ENCODE measurements at regions not wholly inside any gene's neighbourhood (a gene's known extent, or its start where the extent isn't known, plus 50 kb on each side); places are given as distances from the start of the nearest gene placed in this dataset.
"Not testable (repeated sequence)": the region's sequence is repeated elsewhere in the genome, so short reads cannot be mapped to it uniquely, and the experiment has no call there.

DNA sequence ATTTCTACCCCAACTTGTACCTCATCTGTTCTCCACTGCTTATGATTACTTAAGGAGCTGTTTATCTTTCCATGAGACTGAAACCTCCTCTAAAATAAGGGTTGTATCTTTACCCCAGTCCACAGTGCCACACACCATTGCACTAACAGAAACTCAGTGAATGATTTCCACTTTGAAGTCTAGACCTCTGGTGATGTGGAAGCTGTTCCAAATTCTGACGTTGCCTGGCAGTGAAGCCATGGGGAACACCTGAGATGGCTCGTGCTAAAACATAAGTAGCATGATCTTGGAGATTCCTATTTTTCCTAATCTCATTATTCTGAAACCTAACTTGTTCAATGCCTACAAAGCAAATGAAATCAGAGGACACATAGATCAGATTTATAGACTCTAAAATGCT, 583.2 kb downstream of the EBF1 start:
- DNase-seq (ENCODE audit: low read depth, low spot score) = no peak

DNA sequence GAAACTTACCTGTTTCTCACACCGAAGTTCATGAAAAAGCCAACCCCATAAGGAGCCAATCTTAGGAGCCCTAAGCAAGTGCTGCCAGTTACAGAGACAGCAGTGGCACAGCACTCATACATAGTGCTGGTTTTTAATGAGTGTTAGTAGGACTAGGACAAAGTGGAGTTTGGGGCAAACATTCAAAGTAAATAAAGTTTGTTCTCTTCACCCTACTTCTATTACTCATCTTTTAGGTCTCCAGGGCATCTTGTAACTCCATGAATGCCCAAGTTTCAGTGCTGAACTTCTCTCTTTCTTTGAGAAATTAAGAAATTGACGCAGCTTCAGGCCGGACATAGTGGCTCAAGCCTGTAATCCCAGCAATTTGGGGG, 584.7 kb downstream of the EBF1 start:
- no peak for DNase-seq (ENCODE audit: low read depth, low spot score)

GRCh38 chr5:158514319-158514985, 585.3 kb downstream of the EBF1 start:
- DNase-seq (ENCODE audit: low read depth, low spot score) = no peak

DNA sequence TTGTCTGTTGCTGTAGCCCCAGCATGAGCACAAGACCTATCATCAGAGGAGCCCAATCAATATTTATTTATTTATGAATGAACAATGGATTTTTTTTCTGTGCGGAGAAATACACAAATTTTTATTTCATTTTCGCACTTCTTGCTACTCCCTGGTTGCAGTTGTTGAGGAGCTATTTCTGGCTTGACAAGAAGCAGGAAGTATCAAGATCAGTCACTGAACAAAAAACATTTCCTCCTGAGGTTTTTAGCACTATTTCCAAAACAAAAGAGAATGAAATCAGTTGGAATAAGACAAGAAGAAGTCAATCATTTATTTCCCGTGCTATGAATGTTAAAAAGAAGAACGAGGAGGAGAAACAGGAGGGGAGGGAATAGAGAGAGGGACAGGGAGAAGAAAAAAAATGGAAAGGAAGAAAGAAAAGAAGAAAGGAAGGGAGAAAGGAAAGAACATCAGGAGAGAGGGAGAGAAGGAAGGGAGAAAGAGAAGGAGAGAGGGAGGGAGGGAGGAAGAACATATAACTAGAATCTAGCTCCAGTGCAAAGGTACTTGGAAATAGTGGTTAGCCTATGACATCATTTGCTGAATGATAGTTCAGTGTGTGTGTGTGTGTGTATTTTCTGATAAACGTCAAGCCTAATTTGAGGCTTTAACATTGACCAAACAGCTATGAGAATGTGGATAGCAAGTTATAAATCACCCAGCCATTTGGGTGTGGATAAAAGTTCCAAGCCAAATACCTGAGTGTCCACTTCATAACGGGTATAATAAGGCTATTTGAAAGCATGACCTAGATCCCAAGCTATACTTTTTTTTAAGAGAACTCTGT, 586.0 kb downstream of the EBF1 start:
- no peak for DNase-seq (ENCODE audit: low read depth, low spot score)

GRCh38 chr5:158511454-158511853, 588.3 kb downstream of the EBF1 start:
- no peak for DNase-seq (ENCODE audit: low read depth, low spot score)

DNA sequence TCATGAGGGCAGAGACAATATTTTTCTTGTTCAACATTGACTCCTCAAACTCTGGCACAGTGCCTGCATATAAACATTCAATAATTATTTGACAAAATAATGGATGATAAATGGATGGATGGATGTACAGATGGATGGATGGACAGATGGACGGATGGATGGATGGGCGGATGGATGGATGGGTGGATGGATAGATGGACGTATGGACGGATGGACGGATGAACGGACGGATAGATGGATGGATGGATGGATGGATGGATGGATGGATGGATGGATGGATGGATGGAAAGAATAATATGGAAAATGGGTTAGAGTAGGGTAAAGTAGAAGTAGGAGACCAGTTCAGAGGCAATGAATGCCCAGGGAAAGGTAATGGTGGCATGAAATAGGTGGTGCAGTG, 589.2 kb downstream of the EBF1 start:
- no peak for DNase-seq (ENCODE audit: low read depth, low spot score)

GRCh38 chr5:158506648-158507047, 593.1 kb downstream of the EBF1 start:
- no peak for DNase-seq (ENCODE audit: low read depth, low spot score)

GRCh38 chr5:158502686-158503085, 597.0 kb downstream of the EBF1 start:
- no peak for DNase-seq (ENCODE audit: low read depth, low spot score)

GRCh38 chr5:158499892-158500418, 599.8 kb downstream of the EBF1 start:
- no peak for DNase-seq (ENCODE audit: low read depth, low spot score)

- no peak for DNase-seq (ENCODE audit: low read depth, low spot score)
Measured at GRCh38 chr5:158499075-158499891, 600.4 kb downstream of the EBF1 start.

- no peak for DNase-seq (ENCODE audit: low read depth, low spot score)
Measured at GRCh38 chr5:158496624-158497023, 603.1 kb downstream of the EBF1 start.

DNA sequence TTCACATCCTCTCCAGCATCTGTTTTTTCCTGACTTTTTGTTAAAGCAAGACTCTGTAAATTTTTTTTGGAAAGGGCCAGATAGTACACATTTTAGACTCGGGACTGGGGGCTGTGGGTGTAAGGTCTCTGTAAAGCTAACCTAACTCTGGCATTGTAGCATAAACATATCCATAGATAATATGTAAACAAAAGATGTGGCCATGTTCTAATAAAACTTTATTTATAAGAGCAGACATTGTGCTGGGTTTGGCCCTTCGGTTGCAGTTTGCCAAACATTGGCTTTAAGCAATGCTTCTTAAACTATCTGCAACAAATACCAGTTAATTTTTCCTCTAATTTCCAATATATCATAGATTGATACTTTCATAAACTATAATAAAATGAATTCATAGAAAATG, 605.2 kb downstream of the EBF1 start:
- DNase-seq (ENCODE audit: low read depth, low spot score) = no peak

DNA sequence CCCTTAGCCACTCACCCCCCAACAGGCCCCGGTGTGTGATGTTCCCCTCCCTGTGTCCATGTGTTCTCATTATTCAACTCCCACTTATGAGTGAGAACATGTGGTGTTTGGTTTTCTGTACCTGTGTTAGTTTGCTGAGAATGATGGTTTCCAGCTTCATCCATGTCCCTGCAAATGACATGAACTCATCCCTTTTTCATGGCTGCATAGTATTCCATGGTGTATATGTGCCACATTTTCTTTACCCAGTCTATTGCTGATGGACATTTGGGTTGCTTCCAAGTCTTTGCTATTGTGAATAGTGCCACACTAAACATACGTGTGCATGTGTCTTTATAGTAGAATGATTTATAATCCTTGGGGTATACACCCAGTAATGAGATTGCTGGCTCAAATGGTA, 605.7 kb downstream of the EBF1 start:
- DNase-seq (ENCODE audit: low read depth, low spot score) = not testable (repeated sequence)

GRCh38 chr5:158492841-158493242, 606.9 kb downstream of the EBF1 start:
- DNase-seq (ENCODE audit: low read depth, low spot score) = no peak

GRCh38 chr5:158492136-158492535, 607.6 kb downstream of the EBF1 start:
- no peak for DNase-seq (ENCODE audit: low read depth, low spot score)

DNA sequence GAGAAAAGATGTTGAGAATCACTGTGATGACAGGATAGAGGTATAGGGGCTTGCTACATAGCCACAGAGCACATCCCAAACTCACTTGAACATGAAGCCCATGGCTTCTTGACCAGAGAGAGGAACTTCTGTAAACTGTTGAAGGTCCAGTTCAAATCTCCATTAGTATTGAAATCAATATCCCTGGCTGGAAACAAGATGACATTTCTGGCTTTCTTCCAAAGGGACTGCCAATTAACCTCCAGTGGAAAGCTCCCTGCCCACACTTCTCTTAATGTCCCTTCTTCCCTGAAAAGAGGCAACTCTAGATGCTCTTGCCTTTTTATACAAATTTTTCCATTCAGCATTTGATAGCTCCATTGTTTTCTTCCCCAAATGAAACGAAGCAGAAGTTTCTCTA, 612.1 kb downstream of the EBF1 start:
- DNase-seq (ENCODE audit: low read depth, low spot score) = no peak

DNA sequence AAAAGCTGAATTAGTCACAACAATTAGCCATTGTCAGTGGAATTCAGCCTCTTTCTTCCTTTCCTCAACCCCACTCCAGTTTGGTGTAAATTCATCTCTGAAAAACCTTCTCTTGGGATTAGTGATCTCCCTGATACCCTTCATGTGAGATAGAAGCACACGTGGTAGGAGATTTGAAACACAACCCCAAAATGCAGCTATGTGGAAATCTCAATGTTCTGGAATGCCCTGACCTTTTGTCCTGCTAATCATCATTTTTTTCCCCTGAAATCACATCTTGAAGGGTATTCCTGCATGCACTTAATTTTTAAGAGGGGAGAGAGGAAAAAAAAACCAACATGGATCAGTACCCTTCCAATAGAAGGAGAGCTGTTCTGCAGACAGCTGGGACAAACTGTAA, 612.6 kb downstream of the EBF1 start:
- DNase-seq (ENCODE audit: low read depth, low spot score) = no peak

GRCh38 chr5:158486566-158486965, 613.1 kb downstream of the EBF1 start:
- DNase-seq (ENCODE audit: low read depth, low spot score) = no peak

GRCh38 chr5:158485604-158486081, 614.1 kb downstream of the EBF1 start:
- no peak for DNase-seq (ENCODE audit: low read depth, low spot score)

- no peak for DNase-seq (ENCODE audit: low read depth, low spot score)
Measured at GRCh38 chr5:158485047-158485446, 614.7 kb downstream of the EBF1 start.

DNA sequence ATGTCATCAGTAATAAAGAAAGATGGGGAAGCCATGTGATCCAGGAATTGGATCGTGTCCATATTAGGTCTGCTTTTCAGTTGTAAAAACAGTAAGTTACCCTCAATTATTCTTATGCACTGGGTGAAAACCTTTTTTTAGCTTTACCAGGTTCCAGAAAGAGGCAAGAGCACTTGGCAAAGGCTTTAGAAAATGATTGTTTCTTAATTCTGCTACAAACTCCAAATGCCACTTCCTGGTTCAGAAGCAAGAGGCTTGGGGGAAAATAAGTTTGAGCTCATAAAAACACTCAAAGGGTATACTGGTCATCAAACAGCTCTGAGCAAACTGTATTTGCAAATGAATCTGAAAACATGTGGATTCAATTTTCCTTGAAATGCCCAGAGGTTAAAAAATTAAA, 615.6 kb downstream of the EBF1 start:
- no peak for DNase-seq (ENCODE audit: low read depth, low spot score)

- DNase-seq (ENCODE audit: low read depth, low spot score) = no peak
Measured at GRCh38 chr5:158483281-158483860, 616.3 kb downstream of the EBF1 start.

Measured in ELF-1 (cell line).